HUES64 (cell line): ENCODE measurements at regions not wholly inside any gene's neighbourhood (a gene's known extent, or its start where the extent isn't known, plus 50 kb on each side); places are given as distances from the start of the nearest gene placed in this dataset.

ENCODE experiments used
- H3K27ac ChIP-seq: 2 replicates; pipeline ENCODE4 v1.7.0; 2013; ENCODE audit warnings: low read depth, low read length, inconsistent platforms
- H3K27me3 ChIP-seq: 2 replicates; pipeline ENCODE4 v1.6.1; 2013; ENCODE audit warnings: mild to moderate bottlenecking, low read length; ENCODE audit not compliant: insufficient read depth
- H3K36me3 ChIP-seq: 2 replicates; pipeline ENCODE4 v1.6.1; 2013; ENCODE audit warnings: mild to moderate bottlenecking, low read length; ENCODE audit not compliant: insufficient read depth
- H3K4me1 ChIP-seq: 2 replicates; pipeline ENCODE4 v1.6.1; 2013; ENCODE audit warnings: mild to moderate bottlenecking, low read length, moderate library complexity; ENCODE audit not compliant: insufficient read depth
- H3K4me3 ChIP-seq: 2 replicates; pipeline ENCODE4 v1.5.1; 2013; ENCODE audit warnings: mild to moderate bottlenecking, low read length, moderate library complexity
- H3K9ac ChIP-seq: 2 replicates; pipeline ENCODE4 v1.6.1; 2013; ENCODE audit warnings: mild to moderate bottlenecking, low read depth, low read length
- H3K9me3 ChIP-seq: 2 replicates; pipeline ENCODE4 v1.6.1; 2013; ENCODE audit warnings: low read depth, low read length; ENCODE audit not compliant: insufficient read depth
- WGBS: fragments of 150-250, 120-280 bp; methylation state at CpG from one replicate; pipeline ENCODE4 v1.1.7; 2013; ENCODE audit warnings: missing lambda C conversion rate; 5-methylcytosine and 5-hydroxymethylcytosine counted together

DNA sequence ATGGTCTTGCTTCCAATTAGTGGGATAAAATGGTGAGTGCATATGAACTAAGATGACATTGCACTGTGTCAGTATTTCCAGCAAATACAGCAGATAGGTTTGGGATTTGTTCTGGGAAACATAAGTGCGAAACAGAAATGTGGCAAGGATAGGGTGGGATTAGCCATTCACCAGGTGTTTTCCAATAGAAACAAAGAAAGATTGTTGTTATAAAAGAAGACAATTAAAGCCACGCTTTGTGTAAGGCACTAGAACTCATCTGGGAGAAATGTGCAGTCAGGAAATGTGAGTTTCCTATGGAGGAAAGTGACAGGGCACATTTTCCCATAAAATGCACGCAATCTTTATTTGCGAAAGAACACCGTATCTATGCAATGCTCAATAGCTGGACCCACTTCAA is 1547.8 kb downstream of the EFNB2 start:
- H3K36me3 ChIP-seq = no peaks in the 10 kb centered on the region
- no peak overlapping the region for H3K27ac ChIP-seq
- WGBS = 93% methylated on average over 5 of the region's 5 CpGs
- no peak overlapping the region for H3K4me3 ChIP-seq
- H3K9me3 ChIP-seq = no peaks in the 10 kb centered on the region
- H3K9ac ChIP-seq = no peak overlapping the region
- no peaks in the 10 kb centered on the region for H3K27me3 ChIP-seq
- no peaks in the 10 kb centered on the region for H3K4me1 ChIP-seq

DNA sequence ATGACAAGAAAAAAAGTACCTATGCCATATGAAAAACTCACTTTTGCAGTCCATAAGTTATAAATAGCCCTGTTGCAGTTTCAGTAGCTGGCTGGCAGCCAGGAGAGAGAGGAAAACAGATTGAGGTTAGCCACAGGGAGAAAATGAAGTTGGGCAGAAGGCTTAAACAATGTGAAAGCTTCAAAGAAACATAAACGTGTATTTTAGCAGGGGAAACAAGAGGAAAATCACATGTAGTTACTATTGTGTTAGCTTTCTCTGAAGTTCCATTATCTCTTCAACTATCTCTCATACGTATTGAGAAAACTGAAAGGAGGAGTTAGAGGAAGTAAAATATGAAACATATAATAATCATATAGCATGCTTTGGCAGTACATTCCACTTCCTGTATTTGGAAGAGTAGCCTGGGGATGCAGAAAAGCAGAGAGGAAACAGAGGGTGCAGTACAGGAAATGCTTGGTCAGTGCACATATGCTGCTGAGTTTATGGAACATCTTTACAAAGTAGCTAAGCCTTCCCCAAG is 1551.1 kb downstream of the EFNB2 start:
- WGBS = 83% methylated on average over 1 of the region's 2 CpGs
- H3K4me1 ChIP-seq = no peaks in the 10 kb centered on the region
- H3K36me3 ChIP-seq = no peaks in the 10 kb centered on the region
- no peak overlapping the region for H3K27ac ChIP-seq
- no peak overlapping the region for H3K9ac ChIP-seq
- no peaks in the 10 kb centered on the region for H3K9me3 ChIP-seq
- H3K4me3 ChIP-seq = no peak overlapping the region
- H3K27me3 ChIP-seq = no peaks in the 10 kb centered on the region

DNA sequence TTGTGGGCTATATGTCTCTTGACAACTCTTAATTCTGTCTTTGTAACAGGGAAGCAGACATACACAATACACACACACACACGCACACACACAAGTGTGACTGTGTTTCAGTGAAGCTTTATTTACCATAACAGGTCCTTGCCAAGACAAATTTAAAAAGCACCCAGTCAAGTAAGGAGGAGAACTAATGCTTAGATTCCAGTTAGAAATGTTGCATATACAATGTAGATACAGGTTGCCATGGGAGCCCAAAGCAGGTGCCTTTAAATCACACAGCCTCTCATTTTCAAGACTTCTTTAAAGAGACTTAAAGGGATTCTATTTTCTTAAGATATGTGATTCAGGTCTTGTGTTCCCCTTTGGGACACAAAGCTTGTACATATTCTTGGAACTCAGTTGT is 1551.9 kb downstream of the EFNB2 start:
- H3K4me3 ChIP-seq = no peak overlapping the region
- H3K4me1 ChIP-seq = no peaks in the 10 kb centered on the region
- H3K27me3 ChIP-seq = no peaks in the 10 kb centered on the region
- no peak overlapping the region for H3K9ac ChIP-seq
- H3K36me3 ChIP-seq = no peaks in the 10 kb centered on the region
- H3K9me3 ChIP-seq = no peaks in the 10 kb centered on the region
- no peak overlapping the region for H3K27ac ChIP-seq
- 46% methylated on average over 1 of the region's 1 CpG for WGBS

DNA sequence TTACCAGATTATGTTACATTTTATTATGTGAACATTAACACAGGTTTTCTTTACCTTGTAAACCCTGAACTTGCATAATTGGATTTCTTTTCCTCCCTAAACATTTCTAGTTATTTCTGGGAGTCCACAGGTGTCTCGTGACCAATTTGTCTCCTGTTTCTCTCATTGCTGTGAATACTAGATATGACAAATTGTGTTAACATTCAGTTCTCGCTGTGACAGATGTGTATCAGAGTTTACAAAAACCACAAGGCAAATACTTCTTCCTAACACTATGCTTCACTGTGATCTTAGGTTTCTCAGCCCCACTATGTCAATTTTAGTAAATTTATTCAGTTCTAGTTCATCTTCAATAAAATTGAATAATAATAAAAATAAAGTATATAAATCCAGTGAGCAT is 1554.9 kb downstream of the EFNB2 start:
- H3K4me1 ChIP-seq = no peaks in the 10 kb centered on the region
- no peaks in the 10 kb centered on the region for H3K36me3 ChIP-seq
- H3K4me3 ChIP-seq = no peak overlapping the region
- no peak overlapping the region for H3K27ac ChIP-seq
- no peaks in the 10 kb centered on the region for H3K27me3 ChIP-seq
- 83% methylated on average over 2 of the region's 2 CpGs for WGBS
- no peak overlapping the region for H3K9ac ChIP-seq
- no peaks in the 10 kb centered on the region for H3K9me3 ChIP-seq

DNA sequence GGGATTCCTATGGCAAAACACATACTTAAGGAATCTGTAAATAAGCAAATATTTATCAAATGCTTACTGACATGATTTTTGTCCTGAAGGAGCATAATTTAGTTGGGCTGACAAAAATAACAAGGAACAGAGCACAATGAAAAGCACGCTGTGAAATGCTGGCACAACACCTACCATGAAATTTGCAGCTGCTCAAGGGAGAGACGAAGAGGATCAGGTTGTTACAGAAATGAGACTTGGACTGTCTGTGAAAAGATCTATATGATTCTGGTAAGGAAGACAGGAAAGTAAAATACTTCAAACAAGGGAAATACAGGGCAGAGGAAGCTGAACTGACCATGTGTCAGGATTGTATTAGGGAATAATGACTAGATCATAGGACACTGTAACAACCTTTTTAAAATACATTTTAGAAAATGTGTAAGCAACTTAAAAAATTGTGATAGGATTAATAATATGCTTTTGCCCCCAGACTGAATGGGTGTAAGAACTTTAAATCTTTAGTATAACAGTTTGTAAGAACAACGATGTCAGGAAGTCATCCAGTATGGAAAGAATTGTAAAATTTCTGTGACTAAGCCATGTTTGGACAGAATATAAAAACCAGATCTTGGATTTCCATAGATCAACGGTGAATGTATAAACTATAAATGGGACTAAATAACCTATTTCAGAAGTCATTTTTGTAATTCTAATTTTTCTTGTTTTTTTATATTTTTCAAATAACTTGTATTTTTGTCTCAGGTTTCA is 1556.0 kb downstream of the EFNB2 start:
- H3K27ac ChIP-seq = no peak overlapping the region
- H3K4me1 ChIP-seq = no peaks in the 10 kb centered on the region
- no peaks in the 10 kb centered on the region for H3K27me3 ChIP-seq
- WGBS = 92% methylated on average over 3 of the region's 4 CpGs
- no peaks in the 10 kb centered on the region for H3K9me3 ChIP-seq
- no peak overlapping the region for H3K4me3 ChIP-seq
- no peaks in the 10 kb centered on the region for H3K36me3 ChIP-seq
- H3K9ac ChIP-seq = no peak overlapping the region

DNA sequence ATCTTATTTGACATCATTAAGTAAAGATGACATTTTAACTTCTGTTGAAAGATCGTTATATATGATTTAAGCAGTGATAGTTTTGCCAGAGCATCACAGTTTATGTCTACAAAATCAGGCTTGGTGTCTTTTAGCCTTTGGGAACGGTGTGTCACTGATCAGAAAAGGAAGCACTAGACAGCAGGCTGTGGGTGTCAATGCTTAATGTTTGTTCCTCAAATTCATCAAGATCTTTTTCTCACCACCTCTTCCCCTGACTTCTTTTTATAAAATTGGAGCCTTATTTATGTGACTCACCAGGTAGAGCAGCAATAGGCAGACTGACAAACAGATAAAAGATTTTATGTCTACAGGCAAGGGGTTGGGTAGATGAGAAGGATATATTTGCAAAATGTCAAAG is 1558.5 kb downstream of the EFNB2 start:
- Histone ChIP-seq H3K36me3 (no peaks in the 10 kb centered on the region), H3K9ac (no peak overlapping the region), H3K9me3 (no peaks in the 10 kb centered on the region), H3K4me1 (no peaks in the 10 kb centered on the region), H3K27ac (no peak overlapping the region), H3K27me3 (no peaks in the 10 kb centered on the region), H3K4me3 (no peak overlapping the region)
- 87% methylated on average over 2 of the region's 2 CpGs for WGBS

DNA sequence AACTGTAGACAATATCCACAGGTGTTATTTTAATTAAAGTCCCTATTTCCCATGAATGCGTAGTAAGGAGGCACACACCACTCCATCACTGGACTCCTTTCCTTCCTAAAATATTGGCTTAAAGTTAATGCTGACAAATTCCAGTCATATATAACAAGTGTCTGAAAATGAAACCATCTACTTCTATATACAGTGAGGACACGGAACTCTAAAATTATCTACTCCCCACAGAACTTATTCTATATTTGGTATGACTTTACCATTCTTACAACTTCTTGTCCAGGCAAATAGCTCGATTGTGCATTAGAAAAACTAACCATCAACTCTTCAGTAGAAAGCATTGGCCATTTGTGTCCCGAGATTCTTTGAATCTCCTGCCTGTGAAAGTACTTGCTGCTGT is 1560.2 kb downstream of the EFNB2 start:
- H3K9me3 ChIP-seq = no peaks in the 10 kb centered on the region
- H3K27ac ChIP-seq = no peak overlapping the region
- H3K4me3 ChIP-seq = no peak overlapping the region
- no peaks in the 10 kb centered on the region for H3K36me3 ChIP-seq
- H3K4me1 ChIP-seq = no peaks in the 10 kb centered on the region
- no peaks in the 10 kb centered on the region for H3K27me3 ChIP-seq
- no peak overlapping the region for H3K9ac ChIP-seq
- 73% methylated on average over 4 of the region's 4 CpGs for WGBS

DNA sequence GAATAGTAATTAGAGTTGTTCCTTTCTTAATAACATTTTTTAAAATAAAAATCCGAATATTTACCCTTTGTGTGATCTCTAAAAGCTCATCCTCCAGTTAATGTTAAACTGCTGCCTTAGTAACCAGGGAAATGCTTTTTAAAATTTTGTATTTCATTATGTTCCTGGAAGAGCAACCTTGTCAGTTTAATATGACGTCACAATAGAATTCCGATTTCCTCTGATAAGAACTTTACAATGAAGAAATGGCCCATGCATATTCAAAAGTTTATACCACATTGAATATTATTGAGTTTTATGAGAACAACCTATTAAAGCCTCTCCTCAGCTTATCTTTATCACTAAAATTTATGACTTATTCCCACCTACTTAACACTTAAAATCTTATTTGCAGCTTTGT is 1566.6 kb downstream of the EFNB2 start:
- Histone ChIP-seq H3K27ac (no peak overlapping the region), H3K9ac (no peak overlapping the region), H3K36me3 (no peaks in the 10 kb centered on the region), H3K4me3 (no peak overlapping the region), H3K9me3 (no peaks in the 10 kb centered on the region), H3K4me1 (no peaks in the 10 kb centered on the region), H3K27me3 (no peaks in the 10 kb centered on the region)
- WGBS = 95% methylated on average over 2 of the region's 3 CpGs

DNA sequence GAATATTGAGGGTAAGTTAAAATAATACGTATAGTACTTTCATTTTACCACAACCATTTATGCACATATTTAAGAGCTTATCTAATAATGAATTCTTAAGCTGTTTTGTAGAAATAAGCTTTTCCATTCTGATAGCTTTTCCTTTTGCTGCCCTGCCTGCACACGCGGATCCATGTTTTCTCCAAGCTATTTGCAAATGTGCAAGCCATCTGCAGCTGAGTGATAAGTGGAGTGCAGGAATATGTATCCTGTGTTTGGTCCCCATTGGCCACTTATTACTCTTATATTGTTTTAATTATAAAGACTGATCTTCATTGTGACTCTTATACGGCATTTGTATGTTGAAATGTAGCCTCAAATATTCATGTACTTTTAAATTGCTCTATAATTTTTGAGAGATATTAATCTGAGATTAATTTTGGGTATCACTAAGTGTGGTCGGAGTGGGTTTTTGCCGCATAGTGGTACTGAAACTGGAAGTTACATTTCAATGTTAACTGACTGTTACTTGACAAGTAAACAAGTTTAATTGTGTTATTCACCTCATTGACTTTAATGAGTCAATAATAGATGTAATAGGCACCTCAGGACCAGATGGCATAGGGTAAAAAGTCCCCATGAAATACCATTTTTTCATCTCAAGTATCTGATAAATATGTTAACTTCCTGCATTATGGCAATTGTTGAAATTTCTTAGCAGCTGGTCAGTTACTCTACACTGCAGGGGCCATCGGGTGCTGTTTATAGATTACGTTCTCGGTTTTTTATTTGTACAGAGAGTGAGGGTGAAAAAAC is 1567.4 kb downstream of the EFNB2 start:
- Histone ChIP-seq H3K27me3 (no peaks in the 10 kb centered on the region), H3K4me1 (no peaks in the 10 kb centered on the region), H3K9ac (no peak overlapping the region), H3K27ac (no peak overlapping the region), H3K36me3 (no peaks in the 10 kb centered on the region), H3K4me3 (no peak overlapping the region), H3K9me3 (no peaks in the 10 kb centered on the region)
- WGBS = 97% methylated on average over 8 of the region's 9 CpGs

DNA sequence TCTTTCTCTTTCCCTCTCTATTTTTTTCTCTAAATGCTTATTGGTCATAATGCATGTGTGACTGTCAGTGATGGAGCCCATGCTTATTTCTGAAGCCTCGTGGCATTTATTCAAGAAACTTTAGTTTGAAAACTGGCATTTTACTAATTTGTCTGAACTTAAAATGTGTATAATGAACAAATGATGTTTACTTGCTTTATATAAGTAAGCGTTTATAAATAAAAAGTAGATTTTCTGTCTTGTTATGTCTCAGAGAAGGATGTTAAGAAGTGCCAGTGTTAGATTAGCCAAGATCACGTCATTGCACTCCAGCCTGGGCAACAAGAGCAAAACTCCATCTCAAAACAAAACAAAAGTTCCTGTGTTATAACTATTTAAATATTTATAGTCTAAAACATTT is 1568.1 kb downstream of the EFNB2 start:
- Histone ChIP-seq H3K27me3 (no peaks in the 10 kb centered on the region), H3K9ac (no peak overlapping the region), H3K27ac (no peak overlapping the region), H3K9me3 (no peaks in the 10 kb centered on the region), H3K4me3 (no peak overlapping the region), H3K4me1 (no peaks in the 10 kb centered on the region), H3K36me3 (no peaks in the 10 kb centered on the region)
- 47% methylated on average over 2 of the region's 3 CpGs for WGBS

DNA sequence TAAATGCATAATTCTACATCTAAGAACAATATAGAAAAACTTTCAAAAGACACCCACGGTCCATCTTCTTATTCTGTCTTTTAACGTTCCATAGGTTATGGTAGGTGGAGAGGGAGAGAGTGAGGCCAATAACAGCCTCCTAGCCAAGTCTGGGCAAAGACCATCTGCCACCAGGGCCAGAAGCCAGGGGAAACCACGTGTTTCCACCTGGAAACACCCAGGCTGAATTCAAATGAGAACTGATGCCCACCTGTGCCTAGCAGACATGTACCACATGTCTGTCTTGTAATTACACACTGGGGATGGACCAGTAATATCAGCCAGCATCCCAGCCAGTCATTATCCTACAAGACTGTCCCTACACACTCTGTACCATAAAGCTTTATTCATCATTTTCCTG is 1573.1 kb downstream of the EFNB2 start:
- no peaks in the 10 kb centered on the region for H3K36me3 ChIP-seq
- no peaks in the 10 kb centered on the region for H3K9me3 ChIP-seq
- H3K9ac ChIP-seq = no peak overlapping the region
- no peaks in the 10 kb centered on the region for H3K4me1 ChIP-seq
- H3K27me3 ChIP-seq = no peaks in the 10 kb centered on the region
- no peak overlapping the region for H3K4me3 ChIP-seq
- WGBS = 87% methylated on average over 3 of the region's 3 CpGs
- no peak overlapping the region for H3K27ac ChIP-seq
